Stimulated activated CD8-positive, alpha-beta memory T cell treated with anti-CD3 and anti-CD28 coated beads, Interleukin-4, amount 100 ng/mL, for 24 hours (primary cell): ENCODE measurements at regions not wholly inside any gene's neighbourhood (a gene's known extent, or its start where the extent isn't known, plus 50 kb on each side); places are given as distances from the start of the nearest gene placed in this dataset.

Experiments
- DNase-seq: peaks from one replicate; pipeline ENCODE4 v3.0.0-alpha.2; 2020; ENCODE audit warnings: low read depth

- DNase-seq: no peak
Observed at GRCh38 chr14:71287567-71287966, 380.3 kb downstream of the PCNX1 start.

GRCh38 chr14:71289536-71289935 is 382.3 kb downstream of the PCNX1 start:
- DNase-seq: no peak

GRCh38 chr14:71290301-71290700 is 383.0 kb downstream of the PCNX1 start:
- DNase-seq: no peak

GRCh38 chr14:71290960-71291466 is 383.8 kb downstream of the PCNX1 start:
- peak; percentile 11 for DNase-seq

- DNase-seq: no peak
Observed at GRCh38 chr14:71296184-71296583, 388.9 kb downstream of the PCNX1 start.

- no peak for DNase-seq
Observed at GRCh38 chr14:71300566-71301330, 393.5 kb downstream of the PCNX1 start.

GRCh38 chr14:71301611-71302010 is 394.4 kb downstream of the PCNX1 start:
- DNase-seq: no peak

- DNase-seq: no peak
Observed at GRCh38 chr14:71304690-71305089, 397.4 kb downstream of the PCNX1 start.

GRCh38 chr14:71308671-71309070 is 401.4 kb downstream of the PCNX1 start:
- DNase-seq: no peak

GRCh38 chr14:71309756-71310155 is 402.5 kb downstream of the PCNX1 start:
- no peak for DNase-seq

- DNase-seq: no peak
Observed at GRCh38 chr14:71311061-71311460, 403.8 kb downstream of the PCNX1 start.

- no peak for DNase-seq
Observed at GRCh38 chr14:71314717-71315116, 407.5 kb downstream of the PCNX1 start.

- no peak for DNase-seq
Observed at GRCh38 chr14:71317385-71318096, 410.3 kb downstream of the PCNX1 start.

- DNase-seq: no peak
Observed at GRCh38 chr14:71318097-71318459, 410.8 kb downstream of the PCNX1 start.

GRCh38 chr14:71319666-71320065 is 412.4 kb downstream of the PCNX1 start:
- no peak for DNase-seq

GRCh38 chr14:71320107-71320733 is 413.0 kb downstream of the PCNX1 start, which contains the start of gene SIPA1L1:
SIPA1L1 (plus strand) TSS chr14:71320476.
- DNase-seq: peak; percentile 96

GRCh38 chr14:71320734-71321573 is 413.7 kb downstream of the PCNX1 start:
- DNase-seq: peak; percentile 30

GRCh38 chr14:71321574-71322315 is 414.5 kb downstream of the PCNX1 start:
- DNase-seq: no peak

GRCh38 chr14:71322655-71323250 is 415.5 kb downstream of the PCNX1 start:
- DNase-seq: no peak

GRCh38 chr14:71324767-71325272 is 417.6 kb downstream of the PCNX1 start:
- no peak for DNase-seq

GRCh38 chr14:71327691-71328090 is 420.4 kb downstream of the PCNX1 start:
- DNase-seq: no peak
